ENCODE measurements at regions not wholly inside any gene's neighbourhood (a gene's known extent, or its start where the extent isn't known, plus 50 kb on each side); places are given as distances from the start of the nearest gene placed in this dataset.

GRCh38 chr11:80733790-80734189 is 1293.0 kb upstream of the TENM4 start:
- TF ChIP-seq, protein P1, sequence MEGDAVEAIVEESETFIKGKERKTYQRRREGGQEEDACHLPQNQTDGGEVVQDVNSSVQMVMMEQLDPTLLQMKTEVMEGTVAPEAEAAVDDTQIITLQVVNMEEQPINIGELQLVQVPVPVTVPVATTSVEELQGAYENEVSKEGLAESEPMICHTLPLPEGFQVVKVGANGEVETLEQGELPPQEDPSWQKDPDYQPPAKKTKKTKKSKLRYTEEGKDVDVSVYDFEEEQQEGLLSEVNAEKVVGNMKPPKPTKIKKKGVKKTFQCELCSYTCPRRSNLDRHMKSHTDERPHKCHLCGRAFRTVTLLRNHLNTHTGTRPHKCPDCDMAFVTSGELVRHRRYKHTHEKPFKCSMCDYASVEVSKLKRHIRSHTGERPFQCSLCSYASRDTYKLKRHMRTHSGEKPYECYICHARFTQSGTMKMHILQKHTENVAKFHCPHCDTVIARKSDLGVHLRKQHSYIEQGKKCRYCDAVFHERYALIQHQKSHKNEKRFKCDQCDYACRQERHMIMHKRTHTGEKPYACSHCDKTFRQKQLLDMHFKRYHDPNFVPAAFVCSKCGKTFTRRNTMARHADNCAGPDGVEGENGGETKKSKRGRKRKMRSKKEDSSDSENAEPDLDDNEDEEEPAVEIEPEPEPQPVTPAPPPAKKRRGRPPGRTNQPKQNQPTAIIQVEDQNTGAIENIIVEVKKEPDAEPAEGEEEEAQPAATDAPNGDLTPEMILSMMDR (IDR thresholded peaks at IDR 0.05), result no peak
- no peak for TF ChIP-seq POLR2AphosphoS5 (IDR thresholded peaks at IDR 0.05; ENCODE audit: low read depth, low read length)

Data from Panc1 (cell line).